Astrocyte (in vitro differentiated cells and primary cell): ENCODE measurements at regions not wholly inside any gene's neighbourhood (a gene's known extent, or its start where the extent isn't known, plus 50 kb on each side); places are given as distances from the start of the nearest gene placed in this dataset.
A peak's percentile ranks its signal among the peaks of the same experiment; 100 is the strongest.
"Not testable (repeated sequence)": the region's sequence is repeated elsewhere in the genome, so short reads cannot be mapped to it uniquely, and the experiment has no call there.

ENCODE experiments used
- DNase-seq: peaks from one replicate; pipeline ENCODE4 v3.0.0-alpha.2; 2010; ENCODE audit warnings: low read depth
- FAIRE-seq: peaks from 2 replicates; lab custom pipeline; 2011; peaks lifted over from hg19 to GRCh38; lab: Jason Lieb, UNC
- H2AFZ ChIP-seq: 2 replicates; pipeline ENCODE4 v1.6.0; 2012; ENCODE audit warnings: low read depth, low read length, inconsistent platforms
- H3K27ac ChIP-seq: 2 replicates; pipeline ENCODE4 v1.5.1; 2011; ENCODE audit warnings: low read depth, low read length, inconsistent platforms
- H3K27me3 ChIP-seq: 2 replicates; pipeline ENCODE4 v1.6.0; 2011; ENCODE audit warnings: low read length, inconsistent platforms; ENCODE audit not compliant: insufficient read depth
- H3K36me3 ChIP-seq: 2 replicates; pipeline ENCODE4 v1.5.1; 2011; ENCODE audit warnings: low read length, inconsistent platforms; ENCODE audit not compliant: insufficient read depth
- H3K4me1 ChIP-seq: 2 replicates; pipeline ENCODE4 v1.5.1; 2011; ENCODE audit warnings: low read length, inconsistent platforms; ENCODE audit not compliant: insufficient read depth
- H3K4me2 ChIP-seq: 2 replicates; pipeline ENCODE4 v1.6.0; 2012; ENCODE audit warnings: low read length, inconsistent platforms
- H3K4me3 ChIP-seq: 2 replicates; pipeline ENCODE4 v1.5.1; 2011; ENCODE audit warnings: low read depth, mild to moderate bottlenecking, low read length, inconsistent platforms; ENCODE audit not compliant: insufficient read depth
- H3K79me2 ChIP-seq: 2 replicates; pipeline ENCODE4 v1.6.0; 2012; ENCODE audit warnings: mild to moderate bottlenecking, low read length, inconsistent platforms; ENCODE audit not compliant: insufficient read depth
- H3K9ac ChIP-seq: 2 replicates; pipeline ENCODE4 v1.6.0; 2012; ENCODE audit warnings: mild to moderate bottlenecking, low read length, inconsistent platforms
- H3K9me3 ChIP-seq: 2 replicates; pipeline ENCODE4 v1.5.1; 2012; ENCODE audit warnings: low read depth, mild to moderate bottlenecking, low read length, inconsistent platforms; ENCODE audit not compliant: insufficient read depth
- H4K20me1 ChIP-seq: 2 replicates; pipeline ENCODE4 v1.6.0; 2012; ENCODE audit warnings: low read length, inconsistent platforms; ENCODE audit not compliant: insufficient read depth
- H3K27ac Mint-ChIP-seq: one replicate; pipeline ENCODE4 v1.8.0; 2021; ENCODE audit warnings: mild to moderate bottlenecking, mixed read lengths; ENCODE audit not compliant: unreplicated experiment
- H3K27me3 Mint-ChIP-seq: one replicate; pipeline ENCODE4 v1.8.0; 2021; ENCODE audit warnings: low read depth, mixed read lengths; ENCODE audit not compliant: unreplicated experiment
- H3K36me3 Mint-ChIP-seq: one replicate; pipeline ENCODE4 v1.8.0; 2021; ENCODE audit warnings: low read depth, mixed read lengths; ENCODE audit not compliant: unreplicated experiment
- H3K4me1 Mint-ChIP-seq: one replicate; pipeline ENCODE4 v1.8.0; 2021; ENCODE audit warnings: low read depth, mixed read lengths; ENCODE audit not compliant: unreplicated experiment
- H3K4me3 Mint-ChIP-seq: one replicate; pipeline ENCODE4 v1.8.0; 2021; ENCODE audit warnings: mild to moderate bottlenecking, moderate library complexity, mixed read lengths; ENCODE audit not compliant: unreplicated experiment
- H3K9me3 Mint-ChIP-seq: one replicate; pipeline ENCODE4 v1.8.0; 2021; ENCODE audit warnings: mild to moderate bottlenecking, mixed read lengths; ENCODE audit not compliant: unreplicated experiment
- CTCF ChIP-seq: IDR thresholded peaks from 2 replicates; pipeline ENCODE4 v1.5.1; 2011; ENCODE audit warnings: low read depth, mild to moderate bottlenecking, inconsistent platforms, low read length, moderate library complexity; ENCODE audit not compliant: insufficient read depth
- EZH2 ChIP-seq: IDR thresholded peaks from 2 replicates; pipeline ENCODE4 v1.6.1; 2012; ENCODE audit warnings: mild to moderate bottlenecking, low read length, inconsistent platforms; ENCODE audit not compliant: insufficient read depth

- DNase-seq (no peak), FAIRE-seq (no peak)
- Mint-ChIP-seq H3K9me3 (peaks cover 2% of the 10 kb centered on the region), H3K27me3 (peaks cover 1% of the 10 kb centered on the region), H3K4me1 (peaks cover 2% of the 10 kb centered on the region), H3K4me3 (no peak overlapping the region), H3K27ac (no peak overlapping the region), H3K36me3 (no peaks in the 10 kb centered on the region)
- Histone ChIP-seq H3K27me3 (no peaks in the 10 kb centered on the region), H2AFZ (no peak overlapping the region), H3K4me2 (peak overlapping the region; percentile 62), H3K4me1 (peaks cover 26% of the 10 kb centered on the region), H3K79me2 (no peaks in the 10 kb centered on the region), H4K20me1 (no peaks in the 10 kb centered on the region), H3K4me3 (no peak overlapping the region), H3K36me3 (no peaks in the 10 kb centered on the region), H3K27ac (peak overlapping the region; percentile 18), H3K9ac (peak overlapping the region; percentile 48), H3K9me3 (no peaks in the 10 kb centered on the region)
- TF ChIP-seq EZH2, result no peak
- no peak for TF ChIP-seq CTCF
Observed at GRCh38 chr15:77889009-77889806, 188.3 kb downstream of the TBC1D2B start.

GRCh38 chr15:77887563-77888429, 189.7 kb downstream of the TBC1D2B start:
- H3K27me3 ChIP-seq, H3K36me3 ChIP-seq, H3K27ac ChIP-seq, H2AFZ ChIP-seq, H3K4me1 Mint-ChIP-seq, H3K4me3 Mint-ChIP-seq, H3K4me3 ChIP-seq, H3K9me3 ChIP-seq, H3K79me2 ChIP-seq, H3K9ac ChIP-seq, DNase-seq, H3K27ac Mint-ChIP-seq, H4K20me1 ChIP-seq, H3K9me3 Mint-ChIP-seq, H3K27me3 Mint-ChIP-seq, H3K36me3 Mint-ChIP-seq: not testable (repeated sequence)
- peak; percentile 95 for FAIRE-seq
- Histone ChIP-seq H3K4me1 (peaks cover 26% of the 10 kb centered on the region), H3K4me2 (peak overlapping the region; percentile 22)

- Mint-ChIP-seq H3K27ac (no peak overlapping the region), H3K9me3 (peaks cover 2% of the 10 kb centered on the region), H3K4me1 (peaks cover 9% of the 10 kb centered on the region), H3K27me3 (peaks cover 1% of the 10 kb centered on the region), H3K36me3 (no peaks in the 10 kb centered on the region), H3K4me3 (no peak overlapping the region)
- Histone ChIP-seq H3K79me2 (no peaks in the 10 kb centered on the region), H3K27ac (no peak overlapping the region), H3K4me3 (no peak overlapping the region), H3K4me2 (no peak overlapping the region), H3K9me3 (no peaks in the 10 kb centered on the region), H3K36me3 (no peaks in the 10 kb centered on the region), H2AFZ (no peak overlapping the region), H3K4me1 (peaks cover 26% of the 10 kb centered on the region), H3K9ac (no peak overlapping the region), H3K27me3 (no peaks in the 10 kb centered on the region), H4K20me1 (no peaks in the 10 kb centered on the region)
- DNase-seq (no peak), FAIRE-seq (no peak)
- no peak for TF ChIP-seq EZH2
- no peak for TF ChIP-seq CTCF
Observed at GRCh38 chr15:77886805-77887448, 190.6 kb downstream of the TBC1D2B start.

GRCh38 chr15:77885877-77886500, 191.5 kb downstream of the TBC1D2B start:
- not testable (repeated sequence) for H4K20me1 ChIP-seq, H3K27me3 Mint-ChIP-seq, H3K79me2 ChIP-seq, H3K4me3 Mint-ChIP-seq, H3K27me3 ChIP-seq, H3K4me3 ChIP-seq, FAIRE-seq, H3K4me1 Mint-ChIP-seq, H3K27ac ChIP-seq, H3K9me3 Mint-ChIP-seq, H3K36me3 Mint-ChIP-seq, H3K4me2 ChIP-seq, H3K9me3 ChIP-seq, H3K36me3 ChIP-seq, DNase-seq, H2AFZ ChIP-seq
- Histone ChIP-seq H3K9ac (peak overlapping the region; percentile 58), H3K4me1 (peaks cover 26% of the 10 kb centered on the region)
- peak overlapping the region; percentile 72 for H3K27ac Mint-ChIP-seq
